H1 (cell line): ENCODE measurements at regions not wholly inside any gene's neighbourhood (a gene's known extent, or its start where the extent isn't known, plus 50 kb on each side); places are given as distances from the start of the nearest gene placed in this dataset.

ENCODE experiments used
- CTCF ChIA-PET: fragments of 300-600 bp; sonication (Branson Sonifier 250); formaldehyde crosslinking; loops from one replicate; lab custom pipeline; 2021; ENCODE audit not compliant: partially characterized antibody; lab: Charles Lee
- POLR2A ChIA-PET: fragments of 300-600 bp; sonication (Branson Sonifier 250); formaldehyde crosslinking; loops from one replicate; lab custom pipeline; 2021; ENCODE audit warnings: inconsistent platforms; ENCODE audit not compliant: partially characterized antibody; lab: Charles Lee
- DNase-seq, 2 experiments: peaks; one replicate each; pipeline versions ENCODE4 v3.0.0 to v3.0.0-alpha.2; 2010 to 2022; ENCODE audit warnings: low spot score in 2 of 2, low read depth in 1 of 2, mixed read lengths in 1 of 2
- FAIRE-seq: peaks from 2 replicates; lab custom pipeline; 2011; peaks lifted over from hg19 to GRCh38; lab: Jason Lieb, UNC
- H2AFZ ChIP-seq: 2 replicates; pipeline ENCODE4 v1.8.1; 2012; ENCODE audit warnings: low read length, inconsistent platforms
- H2AK5ac ChIP-seq: 2 replicates; pipeline ENCODE4 v1.6.1; 2013; ENCODE audit warnings: low read depth, low read length
- H2BK120ac ChIP-seq: replicated peaks from 2 replicates; pipeline ENCODE3; 2013; ENCODE audit warnings: low read depth, low read length, inconsistent platforms
- H2BK12ac ChIP-seq: 2 replicates; pipeline ENCODE4 v1.6.1; 2013; ENCODE audit warnings: low read depth, low read length
- H2BK15ac ChIP-seq: 2 replicates; pipeline ENCODE4 v1.6.1; 2013; ENCODE audit warnings: low read length
- H2BK20ac ChIP-seq: 2 replicates; pipeline ENCODE4 v1.6.1; 2013; ENCODE audit warnings: low read length
- H2BK5ac ChIP-seq: 2 replicates; pipeline ENCODE4 v1.6.1; 2013; ENCODE audit warnings: low read depth, low read length
- H3K14ac ChIP-seq: 2 replicates; pipeline ENCODE4 v1.6.1; 2013; ENCODE audit warnings: inconsistent platforms; ENCODE audit not compliant: insufficient read length
- H3K18ac ChIP-seq: 2 replicates; pipeline ENCODE4 v1.6.1; 2013; ENCODE audit warnings: low read length; ENCODE audit errors: extremely low read depth
- H3K23ac ChIP-seq: 2 replicates; pipeline ENCODE4 v1.6.1; 2013; ENCODE audit warnings: inconsistent platforms; ENCODE audit not compliant: insufficient read length
- H3K23me2 ChIP-seq: 2 replicates; pipeline ENCODE4 v1.6.1; 2013; ENCODE audit warnings: low read depth, low read length
- H3K27ac ChIP-seq: 2 replicates; pipeline ENCODE4 v1.6.1; 2011; ENCODE audit warnings: low read depth, low read length, inconsistent platforms
- H3K27me3 ChIP-seq, 4 experiments: replicated peaks in 1 of 4; 1 replicate in 1 of 4; 2 replicates in 3 of 4; pipeline versions ENCODE4 v1.6.1 to v1.8.1; 2011 to 2013; ENCODE audit warnings: low read length in 3 of 4, mild to moderate bottlenecking in 3 of 4, inconsistent platforms in 2 of 4, mixed read lengths in 2 of 4, moderate library complexity in 1 of 4; ENCODE audit not compliant: control insufficient read depth in 3 of 4, insufficient read depth in 3 of 4; ENCODE audit errors: extremely low read depth in 1 of 4
- H3K36me3 ChIP-seq, 4 experiments: 2 replicates each; pipeline versions ENCODE4 v1.6.1 to v1.8.1; 2011 to 2013; ENCODE audit warnings: mild to moderate bottlenecking in 4 of 4, low read length in 3 of 4, moderate library complexity in 2 of 4, control low read depth in 1 of 4, inconsistent platforms in 1 of 4; ENCODE audit not compliant: insufficient read depth in 4 of 4, control insufficient read depth in 2 of 4
- H3K4ac ChIP-seq: replicated peaks from 2 replicates; pipeline ENCODE3; 2013; ENCODE audit warnings: low read length, low read depth, mixed read lengths, inconsistent platforms; ENCODE audit not compliant: insufficient read length
- H3K4me1 ChIP-seq, 4 experiments: replicated peaks in 1 of 4; 1 replicate in 1 of 4; 2 replicates in 3 of 4; pipeline versions ENCODE4 v1.6.1 to v1.8.1; 2011 to 2013; ENCODE audit warnings: low read length in 3 of 4, inconsistent platforms in 2 of 4, mixed read lengths in 1 of 4; ENCODE audit not compliant: insufficient read depth in 4 of 4, control insufficient read depth in 3 of 4
- H3K4me2 ChIP-seq, 2 experiments: 2 replicates each; pipeline versions ENCODE4 v1.6.1 to v1.8.1; 2011 to 2013; ENCODE audit warnings: low read depth in 2 of 2, low read length in 2 of 2, control low read depth in 1 of 2, inconsistent platforms in 1 of 2, mild to moderate bottlenecking in 1 of 2; ENCODE audit not compliant: insufficient read depth in 1 of 2
- H3K4me3 ChIP-seq, 4 experiments: fragments of 200-600, 300-600 bp in 1 of 4; sonication (generic), shearing (Covaris generic), sonication (Bioruptor Twin) in 1 of 4; 2 replicates each; pipeline versions ENCODE4 v1.5.1 to v1.8.1; 2011 to 2016; ENCODE audit warnings: low read length in 4 of 4, low read depth in 3 of 4, control low read depth in 2 of 4, inconsistent platforms in 2 of 4, mild to moderate bottlenecking in 2 of 4, mixed read lengths in 1 of 4, moderate library complexity in 1 of 4; ENCODE audit not compliant: insufficient read depth in 2 of 4; ENCODE audit errors: extremely low read depth in 1 of 4
- H3K56ac ChIP-seq: replicated peaks from 2 replicates; pipeline ENCODE3; 2013; ENCODE audit warnings: low read depth, mild to moderate bottlenecking, mixed read lengths, low read length, inconsistent platforms; ENCODE audit not compliant: insufficient read length
- H3K79me1 ChIP-seq: 2 replicates; pipeline ENCODE4 v1.6.1; 2013; ENCODE audit warnings: low read depth, low read length, control low read depth
- H3K79me2 ChIP-seq, 2 experiments: 2 replicates each; pipeline versions ENCODE4 v1.6.1 to v1.8.1; 2012 to 2013; ENCODE audit warnings: low read length in 2 of 2, mild to moderate bottlenecking in 2 of 2, inconsistent platforms in 1 of 2; ENCODE audit not compliant: insufficient read depth in 2 of 2, control insufficient read depth in 1 of 2
- H3K9ac ChIP-seq, 4 experiments: replicated peaks in 1 of 4; 1 replicate in 1 of 4; 2 replicates in 3 of 4; pipeline versions ENCODE4 v1.6.1 to v1.8.1; 2011 to 2013; ENCODE audit warnings: low read depth in 3 of 4, low read length in 3 of 4, control low read depth in 2 of 4, mild to moderate bottlenecking in 2 of 4, moderate library complexity in 2 of 4, inconsistent platforms in 1 of 4; ENCODE audit errors: extremely low read depth in 1 of 4
- H3K9me3 ChIP-seq, 2 experiments: 2 replicates each; pipeline versions ENCODE4 v1.6.1 to v1.8.1; 2012 to 2013; ENCODE audit warnings: mild to moderate bottlenecking in 2 of 2, moderate library complexity in 2 of 2, control low read depth in 1 of 2, inconsistent platforms in 1 of 2, low read depth in 1 of 2, low read length in 1 of 2, mixed read lengths in 1 of 2; ENCODE audit not compliant: insufficient read depth in 2 of 2
- H4K20me1 ChIP-seq, 2 experiments: replicated peaks in 1 of 2; 2 replicates each; pipeline versions ENCODE3 to v1.8.1; 2011 to 2013; ENCODE audit warnings: inconsistent platforms in 2 of 2, low read length in 2 of 2, mild to moderate bottlenecking in 1 of 2; ENCODE audit not compliant: insufficient read depth in 2 of 2, control insufficient read depth in 1 of 2
- H4K5ac ChIP-seq: 2 replicates; pipeline ENCODE4 v1.6.1; 2013; ENCODE audit warnings: low read length, low read depth, mixed read lengths, inconsistent platforms; ENCODE audit not compliant: insufficient read length
- H4K8ac ChIP-seq: 2 replicates; pipeline ENCODE4 v1.8.0; 2013; ENCODE audit warnings: mild to moderate bottlenecking, moderate library complexity, low read length, inconsistent platforms; ENCODE audit not compliant: insufficient read depth; ENCODE audit errors: extremely low read depth
- H4K91ac ChIP-seq: replicated peaks from 2 replicates; pipeline ENCODE3; 2013; ENCODE audit warnings: low read length, mixed read lengths, inconsistent platforms; ENCODE audit not compliant: insufficient read length
- ATF2 ChIP-seq: IDR thresholded peaks from 2 replicates; pipeline ENCODE4 v1.6.1; 2012; ENCODE audit warnings: low read length, inconsistent platforms
- BACH1 ChIP-seq: IDR thresholded peaks from 2 replicates; pipeline ENCODE4 v1.6.1; 2012; ENCODE audit warnings: low read length, improper control_type of control experiment
- CBX8 ChIP-seq: fragments of 300-800, 300-1000 bp; sonication (generic); IDR thresholded peaks from 2 replicates; pipeline ENCODE4 v1.7.1; 2016; ENCODE audit warnings: low read depth, low read length, borderline replicate concordance
- CTBP2 ChIP-seq: IDR thresholded peaks from 2 replicates; pipeline ENCODE4 v1.7.0; 2011; ENCODE audit warnings: borderline replicate concordance, mild to moderate bottlenecking, moderate library complexity, mixed read lengths, low read length; ENCODE audit not compliant: insufficient read depth, insufficient read length
- EP300 ChIP-seq, 2 experiments: IDR thresholded peaks; 1 replicate in 1 of 2; 2 replicates in 1 of 2; pipeline ENCODE4 v1.6.1; 2011 to 2012; ENCODE audit warnings: low read depth in 2 of 2, low read length in 2 of 2, mild to moderate bottlenecking in 2 of 2, borderline replicate concordance in 1 of 2, inconsistent platforms in 1 of 2, moderate library complexity in 1 of 2
- SP2 ChIP-seq: IDR thresholded peaks from 2 replicates; pipeline ENCODE4 v1.6.1; 2012; ENCODE audit warnings: mild to moderate bottlenecking, low read length, inconsistent platforms
- SP4 ChIP-seq: IDR thresholded peaks from 2 replicates; pipeline ENCODE4 v1.6.1; 2012; ENCODE audit warnings: low read length, inconsistent platforms
- TAF1 ChIP-seq: IDR thresholded peaks from 2 replicates; pipeline ENCODE4 v1.6.1; 2011; ENCODE audit warnings: mild to moderate bottlenecking, low read depth, low read length
- USF2 ChIP-seq: IDR thresholded peaks from 2 replicates; pipeline ENCODE4 v1.6.1; 2011; ENCODE audit warnings: low read length, improper control_type of control experiment
- WGBS, 2 experiments: shearing (Covaris generic) in 1 of 2; methylation state at CpG; one replicate each; pipeline versions ENCODE4 v1.1.6 to v1.1.7; 2013 to 2015; ENCODE audit warnings: low lambda C conversion rate in 2 of 2, mixed read lengths in 2 of 2, inconsistent platforms in 1 of 2, low coverage in 1 of 2, missing lambda C conversion rate in 1 of 2; ENCODE audit not compliant: insufficient replicate concordance in 2 of 2, insufficient coverage in 1 of 2, insufficient read length in 1 of 2; ENCODE audit errors: extremely low coverage in 1 of 2, missing lambda C conversion rate in 1 of 2; 5-methylcytosine and 5-hydroxymethylcytosine counted together

GRCh38 chrX:13901354-13901753 is 84.5 kb upstream of the GPM6B start:
- no peak overlapping the region for H4K91ac ChIP-seq
- H3K23ac ChIP-seq = no peak overlapping the region
- H3K4me2 ChIP-seq = no peak overlapping the region
- no peak overlapping the region for H2BK5ac ChIP-seq
- FAIRE-seq (no peak), DNase-seq (no peak)
- no peak overlapping the region for H2AK5ac ChIP-seq
- WGBS, 2 experiments = 50% methylated on average over 1 of the region's 2 CpGs; no CpG with 5 or more reads in 1 of the 2 experiments
- H3K27ac ChIP-seq = no peak overlapping the region
- H3K14ac ChIP-seq = no peak overlapping the region
- no peak overlapping the region for H4K5ac ChIP-seq
- H3K23me2 ChIP-seq = no peaks in the 10 kb centered on the region
- H3K27me3 ChIP-seq = no peaks in the 10 kb centered on the region
- H3K4me1 ChIP-seq = peaks cover 0 to 11% (median under 1%) of the 10 kb centered on the region in 4 experiments; a peak in 1 of 7 replicates
- no peak overlapping the region for H2BK20ac ChIP-seq
- no peak overlapping the region for H4K8ac ChIP-seq
- TF ChIP-seq EP300 (IDR thresholded peaks at IDR 0.05; ENCODE audit: borderline replicate concordance in 1 of 2, low read depth in 2 of 2, low read length in 2 of 2) (no peak), SP2 (no peak), SP4 (no peak), BACH1 (no peak), CBX8 (no peak), CTBP2 (no peak), USF2 (no peak), TAF1 (no peak), ATF2 (no peak)
- no peak overlapping the region for H2BK120ac ChIP-seq
- no peak overlapping the region for H3K18ac ChIP-seq
- H2AFZ ChIP-seq = no peak overlapping the region
- no peak overlapping the region for H2BK12ac ChIP-seq
- ChIA-PET CTCF (interaction anchor here (0.6 to 1.3 kb wide), 2 partner anchors 9 to 137 kb away, joined by 3 to 5 read pairs; no protein-coding TSS in a partner anchor), POLR2A (no interaction called here)
- H3K4ac ChIP-seq = no peak overlapping the region
- no peak overlapping the region for H3K9ac ChIP-seq
- no peaks in the 10 kb centered on the region for H3K79me1 ChIP-seq
- no peak overlapping the region for H2BK15ac ChIP-seq
- H3K9me3 ChIP-seq = no peaks in the 10 kb centered on the region
- H3K36me3 ChIP-seq = 0 out of 8 replicates have a peak, but pooled peaks cover 0 to 2% (median 0%) of the 10 kb centered on the region in 4 experiments
- no peak overlapping the region for H3K56ac ChIP-seq
- peaks cover 0 to 84% of the 10 kb centered on the region in 2 experiments; a peak in 3 of 4 replicates for H3K79me2 ChIP-seq
- H4K20me1 ChIP-seq = no peaks in the 10 kb centered on the region
- H3K4me3 ChIP-seq = no peak overlapping the region
